ENCODE measurements at regions not wholly inside any gene's neighbourhood (a gene's known extent, or its start where the extent isn't known, plus 50 kb on each side); places are given as distances from the start of the nearest gene placed in this dataset.

- ATAC-seq (no peak), DNase-seq (ENCODE audit: low read depth, low spot score) (no peak)
- Histone ChIP-seq H3K27me3 (ENCODE audit: insufficient read depth, low read length) (no peaks in the 10 kb centered on the region), H3K9me2 (ENCODE audit: insufficient read depth) (no peaks in the 10 kb centered on the region), H3K9ac (ENCODE audit: low read length) (no peak overlapping the region), H3K4me2 (ENCODE audit: low read length) (no peak overlapping the region), H3K79me2 (ENCODE audit: insufficient read depth, low read length) (no peaks in the 10 kb centered on the region), H3K27ac (ENCODE audit: low read depth, low read length) (no peak overlapping the region), H3K36me3 (ENCODE audit: control insufficient read depth in 1 of 2, insufficient read depth in 2 of 2, low read length in 2 of 2) (no peaks in the 10 kb centered on the region), H4K20me1 (ENCODE audit: insufficient read depth) (no peaks in the 10 kb centered on the region), H3K9me3 (ENCODE audit: control insufficient read depth in 1 of 2, insufficient read depth in 1 of 2, low read depth in 1 of 2, low read length in 2 of 2) (peaks cover 0 to 5% of the 10 kb centered on the region in 2 experiments; a peak in 1 of 4 replicates), H3K4me3 (replicated peaks in 1 of 2; ENCODE audit: low read depth in 1 of 2, low read length in 2 of 2) (no peak overlapping the region), H3K4me1 (ENCODE audit: control insufficient read depth in 1 of 2, insufficient read depth in 2 of 2, low read length in 2 of 2) (no peaks in the 10 kb centered on the region), H2AFZ (ENCODE audit: low read depth, low read length, poor library complexity, severe bottlenecking) (no peak overlapping the region)
- ChIA-PET POLR2A (no interaction called here), RAD21 (ENCODE audit: low non-redundant PET in 1 of 2, low total read pairs in 2 of 2, uncharacterized antibody in 2 of 2, unreplicated experiment in 2 of 2) (no interaction called here), CTCF (no interaction called here)
- intact Hi-C loops (cut with micrococcal nuclease), result no loop called here
- BruUV-seq (replicated peaks), result no TSS peak
- TF ChIP-seq ZNF274 (IDR thresholded peaks at IDR 0.05; ENCODE audit: low read depth, low read length) (no peak), POLR2AphosphoS5 (IDR thresholded peaks at IDR 0.05; ENCODE audit: low read depth, low read length) (no peak), SP1 (IDR thresholded peaks at IDR 0.05; ENCODE audit: low read depth) (no peak), FOSL1 (IDR thresholded peaks at IDR 0.05; ENCODE audit: low read depth) (no peak), CBX3 (IDR thresholded peaks at IDR 0.05; ENCODE audit: low read depth) (no peak), MAX (IDR thresholded peaks at IDR 0.05) (no peak), TCF7L2 (IDR thresholded peaks at IDR 0.05; ENCODE audit: borderline replicate concordance, extremely low read depth, insufficient read depth, insufficient read length) (no peak), JUND (IDR thresholded peaks at IDR 0.05) (no peak), POLR2A (IDR thresholded peaks at IDR 0.05; ENCODE audit: borderline replicate concordance, extremely low read depth, insufficient read depth, insufficient read length) (no peak), EZH2 (IDR thresholded peaks at IDR 0.05) (no peak), ELF1 (IDR thresholded peaks at IDR 0.05; ENCODE audit: borderline replicate concordance, low read depth) (no peak), ZBTB33 (IDR thresholded peaks at IDR 0.05; ENCODE audit: extremely low read depth, insufficient replicate concordance, low read length) (no peak)
Observed at GRCh38 chr3:152682477-152682876, 152.5 kb upstream of the P2RY1 start.
